ENCODE measurements at regions not wholly inside any gene's neighbourhood (a gene's known extent, or its start where the extent isn't known, plus 50 kb on each side); places are given as distances from the start of the nearest gene placed in this dataset.

GRCh38 chr6:160810238-160810637 is 108.2 kb downstream of the PLG start:
- TF ChIP-seq ZNF384 (IDR thresholded peaks at IDR 0.05) = no peak
- TF ChIP-seq FOXK2 (IDR thresholded peaks at IDR 0.05) = no peak
- TF ChIP-seq FOXA1 (IDR thresholded peaks at IDR 0.05) = no peak
- TF ChIP-seq FOXM1 (IDR thresholded peaks at IDR 0.05; ENCODE audit: borderline replicate concordance) = no peak
- no peak for TF ChIP-seq SUZ12 (IDR thresholded peaks at IDR 0.05)
- TF ChIP-seq BHLHE40 (IDR thresholded peaks at IDR 0.05; ENCODE audit: borderline replicate concordance) = no peak

All from HEK293T (cell line).